SK-N-SH (cell line): ENCODE measurements at regions not wholly inside any gene's neighbourhood (a gene's known extent, or its start where the extent isn't known, plus 50 kb on each side); places are given as distances from the start of the nearest gene placed in this dataset.
A peak's percentile ranks its signal among the peaks of the same experiment; 100 is the strongest.

ENCODE experiments used
- CTCF ChIA-PET: fragments of 300-600, 350-600 bp; formaldehyde crosslinking; extraction: SDS; loops from one replicate; lab custom pipeline; 2021; lab: Yijun Ruan, JAX
- POLR2A ChIA-PET: fragments of 350-600 bp; sonication (Branson Sonifier 250); formaldehyde crosslinking; extraction: SDS; loops from one replicate; lab custom pipeline; 2020; ENCODE audit warnings: antibody characterized with exemption, inconsistent platforms; lab: Yijun Ruan, JAX
- DNase-seq: peaks from one replicate; pipeline ENCODE4 v3.0.0; 2012
- H2AFZ ChIP-seq: fragments of 200-600 bp; sonication (generic); 2 replicates; pipeline ENCODE4 v1.8.1; 2016; ENCODE audit warnings: antibody characterized with exemption, mild to moderate bottlenecking, low read depth
- H3F3A ChIP-seq: fragments of 200-600 bp; sonication (generic); replicated peaks from 2 replicates; pipeline ENCODE3; 2016; ENCODE audit warnings: antibody characterized with exemption, mild to moderate bottlenecking; ENCODE audit not compliant: insufficient read depth
- H3K27ac ChIP-seq, 2 experiments: fragments of 200-500 bp in 1 of 2; fragments of 200-600 bp in 1 of 2; sonication (Bioruptor generic) in 1 of 2; sonication (generic), shearing (Covaris generic) in 1 of 2; 2 replicates each; pipeline versions ENCODE4 v1.5.1 to v1.6.1; 2014 to 2016; ENCODE audit warnings: low read depth in 2 of 2, inconsistent platforms in 1 of 2, low read length in 1 of 2, mild to moderate bottlenecking in 1 of 2, mixed read lengths in 1 of 2
- H3K27me3 ChIP-seq: fragments of 200-600 bp; sonication (generic), shearing (Covaris generic); 2 replicates; pipeline ENCODE4 v1.6.1; 2016; ENCODE audit warnings: mixed run types; ENCODE audit not compliant: insufficient read depth
- H3K36me3 ChIP-seq, 2 experiments: fragments of 200-500 bp in 1 of 2; fragments of 200-600 bp in 1 of 2; sonication (Bioruptor generic) in 1 of 2; sonication (generic) in 1 of 2; replicated peaks in 1 of 2; 2 replicates each; pipeline versions ENCODE3 to v1.5.1; 2014 to 2016; ENCODE audit warnings: low read length in 1 of 2, mild to moderate bottlenecking in 1 of 2; ENCODE audit not compliant: insufficient read depth in 2 of 2, control insufficient read depth in 1 of 2
- H3K4me1 ChIP-seq, 2 experiments: fragments of 200-500 bp in 1 of 2; fragments of 200-600 bp in 1 of 2; sonication (Bioruptor generic) in 1 of 2; sonication (generic), shearing (Covaris generic) in 1 of 2; 2 replicates each; pipeline versions ENCODE4 v1.5.1 to v1.6.1; 2014 to 2016; ENCODE audit warnings: low read depth in 1 of 2, low read length in 1 of 2, mixed run types in 1 of 2; ENCODE audit not compliant: insufficient read depth in 2 of 2, control insufficient read depth in 1 of 2
- H3K4me2 ChIP-seq: fragments of 200-600 bp; sonication (generic), shearing (Covaris generic); 2 replicates; pipeline ENCODE4 v1.6.1; 2017; ENCODE audit warnings: mixed run types
- H3K4me3 ChIP-seq, 2 experiments: fragments of 200-500 bp in 1 of 2; fragments of 200-600 bp in 1 of 2; sonication (Bioruptor generic) in 1 of 2; sonication (generic), shearing (Covaris generic) in 1 of 2; 2 replicates each; pipeline versions ENCODE4 v1.5.1 to v1.8.1; 2014 to 2016; ENCODE audit warnings: low read depth in 2 of 2, inconsistent platforms in 1 of 2, low read length in 1 of 2, mild to moderate bottlenecking in 1 of 2, mixed read lengths in 1 of 2, moderate library complexity in 1 of 2
- H3K79me2 ChIP-seq: fragments of 200-600 bp; sonication (generic); 2 replicates; pipeline ENCODE4 v1.8.1; 2017; ENCODE audit warnings: mild to moderate bottlenecking; ENCODE audit not compliant: insufficient read depth
- H3K9ac ChIP-seq: fragments of 200-600 bp; sonication (generic); 2 replicates; pipeline ENCODE4 v1.6.1; 2017; ENCODE audit warnings: mixed run types
- H3K9me2 ChIP-seq: fragments of 200-600 bp; sonication (generic); 2 replicates; pipeline ENCODE4 v1.6.1; 2017; ENCODE audit warnings: mixed run types
- H3K9me3 ChIP-seq: fragments of 200-600 bp; sonication (generic); 2 replicates; pipeline ENCODE4 v1.6.1; 2017; ENCODE audit warnings: mixed run types, mild to moderate bottlenecking, moderate library complexity
- H4K20me1 ChIP-seq: fragments of 200-600 bp; sonication (generic); 2 replicates; pipeline ENCODE4 v1.6.1; 2017; ENCODE audit warnings: mild to moderate bottlenecking, mixed run types; ENCODE audit not compliant: insufficient read depth
- CTCF ChIP-seq: fragments of 200-600 bp; sonication (generic); IDR thresholded peaks from 2 replicates; pipeline ENCODE4 v1.6.1; 2017; ENCODE audit warnings: antibody characterized with exemption, mild to moderate bottlenecking, moderate library complexity
- ELF1 ChIP-seq: IDR thresholded peaks from 2 replicates; pipeline ENCODE4 v1.4.0; 2012
- FOXM1 ChIP-seq: IDR thresholded peaks from 2 replicates; pipeline ENCODE4 v1.4.0; 2012; ENCODE audit warnings: low read depth, mild to moderate bottlenecking
- GABPA ChIP-seq: IDR thresholded peaks from 2 replicates; pipeline ENCODE4 v1.4.0; 2012; ENCODE audit warnings: low read depth, mild to moderate bottlenecking
- GATA2 ChIP-seq: sonication (generic); formaldehyde crosslinking; IDR thresholded peaks from 2 replicates; pipeline ENCODE4 v1.5.0; 2020; ENCODE audit warnings: mild to moderate bottlenecking, missing genetic modification reagents
- MAX ChIP-seq: IDR thresholded peaks from 2 replicates; pipeline ENCODE4 v1.4.0; 2012; ENCODE audit warnings: low read depth
- NFIC ChIP-seq: IDR thresholded peaks from 2 replicates; pipeline ENCODE4 v1.4.0; 2012; ENCODE audit warnings: borderline replicate concordance
- PBX3 ChIP-seq: IDR thresholded peaks from 2 replicates; pipeline ENCODE4; 2012
- RAD21 ChIP-seq: IDR thresholded peaks from 2 replicates; pipeline ENCODE4 v1.6.1; 2012; ENCODE audit warnings: mild to moderate bottlenecking, low read length
- RCOR1 ChIP-seq: fragments of 150-350 bp; IDR thresholded peaks from 2 replicates; pipeline ENCODE4 v1.6.1; 2017; ENCODE audit warnings: antibody characterized with exemption, low read length
- RFX5 ChIP-seq: IDR thresholded peaks from 2 replicates; pipeline ENCODE4 v1.6.1; 2012; ENCODE audit warnings: mild to moderate bottlenecking, improper control_type of control experiment, low read length
- RXRA ChIP-seq: IDR thresholded peaks from 2 replicates; pipeline ENCODE4 v1.4.0; 2012; ENCODE audit warnings: low read depth, mild to moderate bottlenecking, borderline replicate concordance
- SMC3 ChIP-seq: IDR thresholded peaks from 2 replicates; pipeline ENCODE4 v1.6.1; 2012; ENCODE audit warnings: low read depth, low read length, improper control_type of control experiment
- ZBTB33 ChIP-seq: IDR thresholded peaks from 2 replicates; pipeline ENCODE4 v1.4.0; 2012; ENCODE audit warnings: low read depth, borderline replicate concordance
- WGBS: methylation state at CpG from one replicate; pipeline ENCODE4 v1.1.6; 2017; ENCODE audit warnings: low lambda C conversion rate; 5-methylcytosine and 5-hydroxymethylcytosine counted together

GRCh38 chr13:25034173-25034572 lies 61.8 kb upstream of the PABPC3 start:
- ChIA-PET CTCF (no interaction called here), POLR2A (no interaction called here)
- Histone ChIP-seq H3K4me1 (no peaks in the 10 kb centered on the region), H3K9me2 (no peaks in the 10 kb centered on the region), H3K79me2 (no peaks in the 10 kb centered on the region), H3K4me2 (no peak overlapping the region), H3K9me3 (no peaks in the 10 kb centered on the region), H3F3A (no peaks in the 10 kb centered on the region), H4K20me1 (no peaks in the 10 kb centered on the region), H3K36me3 (no peaks in the 10 kb centered on the region), H2AFZ (no peak overlapping the region), H3K27ac (no peak overlapping the region), H3K4me3 (no peak overlapping the region), H3K27me3 (peaks cover 25% of the 10 kb centered on the region; the same call in 1 of the 2 replicates), H3K9ac (no peak overlapping the region)
- WGBS: 25% methylated on average over 5 of the region's 5 CpGs
- no peak for DNase-seq
- TF ChIP-seq PBX3 (no peak), FOXM1 (no peak), MAX (no peak), GABPA (no peak), RXRA (no peak), NFIC (no peak), ELF1 (no peak), GATA2 (CRISPR knock-in tag) (no peak), RAD21 (no peak), RCOR1 (no peak), ZBTB33 (no peak), SMC3 (no peak)

GRCh38 chr13:25037057-25037813 lies 58.7 kb upstream of the PABPC3 start:
- Histone ChIP-seq H4K20me1 (no peaks in the 10 kb centered on the region), H2AFZ (no peak overlapping the region), H3K9ac (no peak overlapping the region), H3K4me1 (no peaks in the 10 kb centered on the region), H3F3A (no peaks in the 10 kb centered on the region), H3K4me3 (no peak overlapping the region; a peak in 1 of 4 replicates), H3K27ac (no peak overlapping the region), H3K4me2 (no peak overlapping the region), H3K9me3 (no peaks in the 10 kb centered on the region), H3K36me3 (no peaks in the 10 kb centered on the region), H3K9me2 (no peaks in the 10 kb centered on the region), H3K79me2 (no peaks in the 10 kb centered on the region), H3K27me3 (peaks cover 36% of the 10 kb centered on the region; the same call in 1 of the 2 replicates)
- ChIA-PET CTCF (interaction anchor here (0.6 to 1.7 kb wide), 16 partner anchors 9 to 720 kb away, joined by 3 to 10 read pairs (median 4); no protein-coding TSS in a partner anchor), POLR2A (no interaction called here)
- 27% methylated on average over 12 of the region's 12 CpGs for WGBS
- TF ChIP-seq RAD21 (peak; percentile 70), RFX5 (no peak), SMC3 (peak; percentile 68), CTCF (peak; percentile 82)
- peak; percentile 62 for DNase-seq
